ENCODE measurements at regions not wholly inside any gene's neighbourhood (a gene's known extent, or its start where the extent isn't known, plus 50 kb on each side); places are given as distances from the start of the nearest gene placed in this dataset.
"Not testable (repeated sequence)": the region's sequence is repeated elsewhere in the genome, so short reads cannot be mapped to it uniquely, and the experiment has no call there.

DNA sequence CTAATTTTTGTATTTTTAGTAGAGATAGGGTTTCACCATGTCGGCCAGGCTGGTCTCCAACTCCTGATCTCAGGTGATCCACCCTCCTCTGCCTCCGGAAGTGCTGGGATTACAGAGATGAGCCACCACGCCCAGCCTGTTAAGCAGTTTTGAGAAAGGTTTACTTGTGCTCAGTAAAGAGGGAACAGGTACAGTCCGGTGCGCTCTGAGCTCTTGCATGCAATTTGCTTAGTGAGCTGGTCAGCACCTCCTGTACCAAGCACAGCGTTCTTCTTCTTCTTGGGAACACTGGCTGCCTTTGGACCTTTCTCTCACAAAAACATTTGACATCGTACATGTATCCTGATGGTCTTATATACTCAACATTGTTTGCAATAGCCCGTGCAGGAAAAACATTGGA, 118.3 kb downstream of the AKR1D1 start (continued):
- no peak for TF ChIP-seq ATF2 (CRISPR knock-in tag; IDR thresholded peaks at IDR 0.05; ENCODE audit: borderline replicate concordance, low read depth)
- TF ChIP-seq PREB (CRISPR knock-in tag; IDR thresholded peaks at IDR 0.05; ENCODE audit: borderline replicate concordance), result no peak
- TF ChIP-seq ELF4 (CRISPR knock-in tag; IDR thresholded peaks at IDR 0.05; ENCODE audit: low read depth), result no peak

- POLR2A ChIA-PET, result no interaction called here
- DNase-seq (ENCODE audit: low spot score), result no peak
- Mint-ChIP-seq H3K9me3 (peaks cover 21% of the 10 kb centered on the region), H3K4me3 (no peak overlapping the region), H3K27me3 (ENCODE audit: low read depth) (no peaks in the 10 kb centered on the region), H3K36me3 (peaks cover 7% of the 10 kb centered on the region), H3K27ac (0 out of 2 replicates have a peak overlapping the region, but pooled peaks have one; percentile 57), H3K4me1 (peaks cover 37% of the 10 kb centered on the region)
- CTCF ChIA-PET, result no interaction called here
- TF ChIP-seq ZNF263 (CRISPR knock-in tag; IDR thresholded peaks at IDR 0.05; ENCODE audit: low read depth) (no peak), E2F1 (CRISPR knock-in tag; IDR thresholded peaks at IDR 0.05) (no peak), ZBTB21 (CRISPR knock-in tag; IDR thresholded peaks at IDR 0.05; ENCODE audit: borderline replicate concordance) (no peak), USF2 (CRISPR knock-in tag; IDR thresholded peaks at IDR 0.05) (no peak)
- no peak for ATAC-seq
These were observed 118.9 kb downstream of the AKR1D1 start for GRCh38 chr7:138195151-138195571.

- H3K27me3 Mint-ChIP-seq (ENCODE audit: low read depth); CTCF ChIA-PET; POLR2A ChIA-PET; H3K4me3 Mint-ChIP-seq; H3K27ac Mint-ChIP-seq; ATAC-seq; DNase-seq (ENCODE audit: low spot score): not testable (repeated sequence)
- peaks cover 12% of the 10 kb centered on the region for H3K36me3 Mint-ChIP-seq
- H3K9me3 Mint-ChIP-seq, result peaks cover 20% of the 10 kb centered on the region
- peaks cover 41% of the 10 kb centered on the region for H3K4me1 Mint-ChIP-seq
These were observed 120.3 kb downstream of the AKR1D1 start for GRCh38 chr7:138196503-138196946.

- POLR2A ChIA-PET, result no interaction called here
These were observed 121.0 kb downstream of the AKR1D1 start for GRCh38 chr7:138196971-138197896.

More at GRCh38 chr7:138196971-138197896, 121.0 kb downstream of the AKR1D1 start:
- Mint-ChIP-seq H3K27me3 (ENCODE audit: low read depth) (no peaks in the 10 kb centered on the region), H3K9me3 (peaks cover 16% of the 10 kb centered on the region), H3K27ac (no peak overlapping the region), H3K4me1 (peaks cover 41% of the 10 kb centered on the region), H3K36me3 (peaks cover 12% of the 10 kb centered on the region), H3K4me3 (no peak overlapping the region)
- CTCF ChIA-PET, result no interaction called here
- ATAC-seq (no peak), DNase-seq (ENCODE audit: low spot score) (no peak)
- TF ChIP-seq E2F5 (CRISPR knock-in tag; IDR thresholded peaks at IDR 0.05) (no peak), CREB1 (CRISPR knock-in tag; IDR thresholded peaks at IDR 0.05) (no peak), ZSCAN18 (CRISPR knock-in tag; IDR thresholded peaks at IDR 0.05) (no peak), MXD4 (CRISPR knock-in tag; IDR thresholded peaks at IDR 0.05; ENCODE audit: borderline replicate concordance) (no peak), ATF3 (CRISPR knock-in tag; conservative IDR thresholded peaks at IDR 0.05) (no peak), OVOL2 (CRISPR knock-in tag; IDR thresholded peaks at IDR 0.05; ENCODE audit: borderline replicate concordance) (no peak), CBFB (CRISPR knock-in tag; IDR thresholded peaks at IDR 0.05; ENCODE audit: low read depth) (no peak), SOX15 (CRISPR knock-in tag; IDR thresholded peaks at IDR 0.05) (no peak)
- TF ChIP-seq, protein P1, sequence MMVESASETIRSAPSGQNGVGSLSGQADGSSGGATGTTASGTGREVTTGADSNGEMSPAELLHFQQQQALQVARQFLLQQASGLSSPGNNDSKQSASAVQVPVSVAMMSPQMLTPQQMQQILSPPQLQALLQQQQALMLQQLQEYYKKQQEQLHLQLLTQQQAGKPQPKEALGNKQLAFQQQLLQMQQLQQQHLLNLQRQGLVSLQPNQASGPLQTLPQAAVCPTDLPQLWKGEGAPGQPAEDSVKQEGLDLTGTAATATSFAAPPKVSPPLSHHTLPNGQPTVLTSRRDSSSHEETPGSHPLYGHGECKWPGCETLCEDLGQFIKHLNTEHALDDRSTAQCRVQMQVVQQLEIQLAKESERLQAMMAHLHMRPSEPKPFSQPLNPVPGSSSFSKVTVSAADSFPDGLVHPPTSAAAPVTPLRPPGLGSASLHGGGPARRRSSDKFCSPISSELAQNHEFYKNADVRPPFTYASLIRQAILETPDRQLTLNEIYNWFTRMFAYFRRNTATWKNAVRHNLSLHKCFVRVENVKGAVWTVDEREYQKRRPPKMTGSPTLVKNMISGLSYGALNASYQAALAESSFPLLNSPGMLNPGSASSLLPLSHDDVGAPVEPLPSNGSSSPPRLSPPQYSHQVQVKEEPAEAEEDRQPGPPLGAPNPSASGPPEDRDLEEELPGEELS (CRISPR knock-in tag; IDR thresholded peaks at IDR 0.05), result no peak
